Stomach smooth muscle (tissue), 2 donors: ENCODE measurements at regions not wholly inside any gene's neighbourhood (a gene's known extent, or its start where the extent isn't known, plus 50 kb on each side); places are given as distances from the start of the nearest gene placed in this dataset.

ENCODE experiments used
- H3K27ac ChIP-seq: one replicate; pipeline ENCODE4 v1.7.0; 2013; ENCODE audit warnings: mild to moderate bottlenecking, low read length, inconsistent platforms
- H3K27me3 ChIP-seq, 2 donors: one replicate each; pipeline ENCODE4 v1.7.0; 2013; ENCODE audit warnings: low read length in 2 of 2; ENCODE audit not compliant: insufficient read depth in 2 of 2, control insufficient read depth in 1 of 2
- H3K36me3 ChIP-seq, 2 donors: one replicate each; pipeline ENCODE4 v1.7.0; 2013; ENCODE audit warnings: low read length in 2 of 2; ENCODE audit not compliant: control insufficient read depth in 2 of 2, insufficient read depth in 2 of 2
- H3K4me1 ChIP-seq: one replicate; pipeline ENCODE4 v1.7.0; 2013; ENCODE audit warnings: low read length; ENCODE audit not compliant: control insufficient read depth, insufficient read depth
- H3K4me3 ChIP-seq, 2 donors: one replicate each; pipeline ENCODE4 v1.7.0; 2013; ENCODE audit warnings: low read length in 2 of 2
- H3K9ac ChIP-seq, 2 donors: one replicate each; pipeline ENCODE4 v1.7.0; 2013; ENCODE audit warnings: low read length in 2 of 2, mild to moderate bottlenecking in 1 of 2
- H3K9me3 ChIP-seq, 2 donors: one replicate each; pipeline ENCODE4 v1.7.0; 2013; ENCODE audit warnings: low read length in 2 of 2; ENCODE audit not compliant: control insufficient read depth in 2 of 2
- donor health status: healthy.
- donor health status: Pancreatic carcinoma.

GRCh38 chr9:29212397-29213387 is 1639.4 kb upstream of the C9orf72 start:
- Histone ChIP-seq H3K4me3 (peak overlapping the region; percentile 58 to 59), H3K36me3 (no peaks in the 10 kb centered on the region), H3K27ac (no peak overlapping the region), H3K9me3 (no peaks in the 10 kb centered on the region), H3K4me1 (peaks cover 19% of the 10 kb centered on the region), H3K27me3 (peaks cover 28 to 58% of the 10 kb centered on the region in 2 donors), H3K9ac (no peak overlapping the region)

- no peaks in the 10 kb centered on the region for H3K9me3 ChIP-seq
- H3K4me1 ChIP-seq = peaks cover 19% of the 10 kb centered on the region
- H3K36me3 ChIP-seq = no peaks in the 10 kb centered on the region
- peaks cover 32 to 58% of the 10 kb centered on the region in 2 donors for H3K27me3 ChIP-seq
- H3K4me3 ChIP-seq = peak within 1 kb of the TSS; percentile 58 to 59
- no peak within 1 kb of the TSS for H3K9ac ChIP-seq
- H3K27ac ChIP-seq = no peak within 1 kb of the TSS
Measured at GRCh38 chr9:29213417-29214153, 1640.3 kb upstream of the C9orf72 start, which contains the start of gene LINGO2. LINGO2 (minus strand) TSS chr9:29213601.

GRCh38 chr9:29214154-29214689 is 1640.9 kb upstream of the C9orf72 start:
- peaks cover 32 to 58% of the 10 kb centered on the region in 2 donors for H3K27me3 ChIP-seq
- no peak overlapping the region for H3K9ac ChIP-seq
- H3K9me3 ChIP-seq = no peaks in the 10 kb centered on the region
- H3K27ac ChIP-seq = no peak overlapping the region
- H3K36me3 ChIP-seq = no peaks in the 10 kb centered on the region
- peak overlapping the region in 1 of 2 donors; percentile 47 for H3K4me3 ChIP-seq
- H3K4me1 ChIP-seq = peaks cover 19% of the 10 kb centered on the region

- H3K9ac ChIP-seq = no peak overlapping the region
- H3K36me3 ChIP-seq = no peaks in the 10 kb centered on the region
- H3K27me3 ChIP-seq = peaks cover 32 to 58% of the 10 kb centered on the region in 2 donors
- peaks cover 19% of the 10 kb centered on the region for H3K4me1 ChIP-seq
- H3K27ac ChIP-seq = no peak overlapping the region
- H3K4me3 ChIP-seq = peak overlapping the region in 1 of 2 donors; percentile 47
- no peaks in the 10 kb centered on the region for H3K9me3 ChIP-seq
Measured at GRCh38 chr9:29214690-29215253, 1641.5 kb upstream of the C9orf72 start.

- no peak overlapping the region for H3K9ac ChIP-seq
- H3K4me3 ChIP-seq = no peak overlapping the region
- peaks cover 11% of the 10 kb centered on the region for H3K4me1 ChIP-seq
- no peaks in the 10 kb centered on the region for H3K36me3 ChIP-seq
- peaks cover 22 to 37% of the 10 kb centered on the region in 2 donors for H3K27me3 ChIP-seq
- H3K9me3 ChIP-seq = no peaks in the 10 kb centered on the region
- H3K27ac ChIP-seq = no peak overlapping the region
Measured at GRCh38 chr9:29217966-29218365, 1644.7 kb upstream of the C9orf72 start.

- no peak overlapping the region for H3K4me3 ChIP-seq
- H3K36me3 ChIP-seq = no peaks in the 10 kb centered on the region
- no peaks in the 10 kb centered on the region for H3K9me3 ChIP-seq
- H3K27ac ChIP-seq = no peak overlapping the region
- H3K4me1 ChIP-seq = no peaks in the 10 kb centered on the region
- peaks cover 4 to 10% of the 10 kb centered on the region in 2 donors for H3K27me3 ChIP-seq
- no peak overlapping the region for H3K9ac ChIP-seq
Measured at GRCh38 chr9:29220596-29221251, 1647.4 kb upstream of the C9orf72 start.

GRCh38 chr9:29228558-29228957 is 1655.3 kb upstream of the C9orf72 start:
- no peaks in the 10 kb centered on the region for H3K27me3 ChIP-seq
- H3K4me1 ChIP-seq = no peaks in the 10 kb centered on the region
- H3K27ac ChIP-seq = no peak overlapping the region
- no peaks in the 10 kb centered on the region for H3K9me3 ChIP-seq
- no peak overlapping the region for H3K4me3 ChIP-seq
- no peak overlapping the region for H3K9ac ChIP-seq
- H3K36me3 ChIP-seq = no peaks in the 10 kb centered on the region

GRCh38 chr9:29230931-29231330 is 1657.7 kb upstream of the C9orf72 start:
- Histone ChIP-seq H3K36me3 (no peaks in the 10 kb centered on the region), H3K9me3 (no peaks in the 10 kb centered on the region), H3K9ac (no peak overlapping the region), H3K27me3 (no peaks in the 10 kb centered on the region), H3K4me1 (no peaks in the 10 kb centered on the region), H3K27ac (no peak overlapping the region), H3K4me3 (no peak overlapping the region)

GRCh38 chr9:29233193-29233592 is 1659.9 kb upstream of the C9orf72 start:
- Histone ChIP-seq H3K27ac (no peak overlapping the region), H3K4me1 (no peaks in the 10 kb centered on the region), H3K9me3 (no peaks in the 10 kb centered on the region), H3K27me3 (no peaks in the 10 kb centered on the region), H3K4me3 (no peak overlapping the region), H3K9ac (no peak overlapping the region), H3K36me3 (no peaks in the 10 kb centered on the region)

GRCh38 chr9:29241320-29241719 is 1668.0 kb upstream of the C9orf72 start:
- no peak overlapping the region for H3K4me3 ChIP-seq
- H3K27ac ChIP-seq = no peak overlapping the region
- no peak overlapping the region for H3K9ac ChIP-seq
- H3K27me3 ChIP-seq = no peaks in the 10 kb centered on the region
- no peaks in the 10 kb centered on the region for H3K36me3 ChIP-seq
- H3K9me3 ChIP-seq = no peaks in the 10 kb centered on the region
- H3K4me1 ChIP-seq = no peaks in the 10 kb centered on the region
